Breast epithelium (tissue), 4 donors: ENCODE measurements at regions not wholly inside any gene's neighbourhood (a gene's known extent, or its start where the extent isn't known, plus 50 kb on each side); places are given as distances from the start of the nearest gene placed in this dataset.

ENCODE experiments used
- DNase-seq, 2 donors: peaks; one replicate each; pipeline ENCODE4 v3.0.0-alpha.2; 2019; ENCODE audit warnings: low spot score in 2 of 2
- H3K27ac ChIP-seq, 2 donors: fragments of 200-600 bp; sonication (generic) in 1 of 2; one replicate each; pipeline ENCODE4 v1.5.1; 2016 to 2019; ENCODE audit warnings: mild to moderate bottlenecking in 1 of 2
- H3K27me3 ChIP-seq, 2 donors: fragments of 200-600 bp; sonication (generic) in 1 of 2; one replicate each; pipeline versions ENCODE4 v1.5.1 to v1.6.0; 2017 to 2019; ENCODE audit warnings: control low read depth in 1 of 2, mild to moderate bottlenecking in 1 of 2
- H3K36me3 ChIP-seq: fragments of 200-600 bp; one replicate; pipeline ENCODE4 v1.5.1; 2019
- H3K4me1 ChIP-seq, 2 donors: fragments of 200-600 bp; sonication (generic); one replicate each; pipeline ENCODE4 v1.5.1; 2016 to 2019; ENCODE audit warnings: control low read depth in 1 of 2
- H3K4me3 ChIP-seq, 3 donors: fragments of 200-600 bp; sonication (generic); 1 replicate in 2 of 3; 2 replicates in 1 of 3; pipeline ENCODE4 v1.5.1; 2016 to 2019; ENCODE audit warnings: mild to moderate bottlenecking in 3 of 3, moderate library complexity in 2 of 3
- H3K9me3 ChIP-seq, 2 donors: fragments of 200-600 bp; sonication (generic) in 1 of 2; one replicate each; pipeline ENCODE4 v1.5.1; 2016 to 2019; ENCODE audit warnings: control low read depth in 1 of 2
- CTCF ChIP-seq, 3 donors: fragments of 450-650 bp; IDR thresholded peaks; one replicate each; pipeline ENCODE4 v1.5.1; 2016 to 2017; ENCODE audit warnings: antibody characterized with exemption in 3 of 3, mild to moderate bottlenecking in 3 of 3, moderate library complexity in 3 of 3
- POLR2A ChIP-seq: fragments of 450-650 bp; IDR thresholded peaks from one replicate; pipeline ENCODE4 v1.6.1; 2016; ENCODE audit warnings: antibody characterized with exemption, mild to moderate bottlenecking, moderate library complexity
- POLR2AphosphoS5 ChIP-seq, 3 donors: sonication (generic); formaldehyde crosslinking; IDR thresholded peaks; one replicate each; pipeline ENCODE4 v1.6.1; 2017; ENCODE audit warnings: antibody characterized with exemption in 3 of 3
- intact Hi-C: fragments of 100-400 bp; cut with DNase I; formaldehyde crosslinking; loops from one replicate; pipeline ENCODE4 v1.15.1; 2023; ENCODE audit warnings: low total_unique reads

GRCh38 chr7:69122953-69123352 lies 475.3 kb upstream of the AUTS2 start:
- Histone ChIP-seq H3K9me3 (no peaks in the 10 kb centered on the region), H3K4me3 (no peak overlapping the region), H3K4me1 (no peaks in the 10 kb centered on the region), H3K27ac (no peak overlapping the region), H3K27me3 (no peaks in the 10 kb centered on the region), H3K36me3 (no peaks in the 10 kb centered on the region)
- TF ChIP-seq POLR2AphosphoS5 (IDR thresholded peaks at IDR 0.05) (no peak), CTCF (IDR thresholded peaks at IDR 0.05) (no peak), POLR2A (no peak)
- intact Hi-C loops, result no loop called here
- DNase-seq, result no peak

GRCh38 chr7:69126896-69127479 lies 471.3 kb upstream of the AUTS2 start:
- Histone ChIP-seq H3K36me3 (no peaks in the 10 kb centered on the region), H3K27ac (no peak overlapping the region), H3K4me1 (no peaks in the 10 kb centered on the region), H3K4me3 (no peak overlapping the region), H3K27me3 (no peaks in the 10 kb centered on the region), H3K9me3 (no peaks in the 10 kb centered on the region)
- intact Hi-C loops, result no loop called here
- DNase-seq, result no peak
- TF ChIP-seq CTCF (IDR thresholded peaks at IDR 0.05) (no peak), POLR2A (no peak), POLR2AphosphoS5 (IDR thresholded peaks at IDR 0.05) (no peak)

GRCh38 chr7:69129524-69129923 lies 468.8 kb upstream of the AUTS2 start:
- DNase-seq, result no peak
- no peaks in the 10 kb centered on the region for H3K36me3 ChIP-seq
- peaks cover 0 to under 1% of the 10 kb centered on the region in 2 donors for H3K27me3 ChIP-seq
- H3K9me3 ChIP-seq, result no peaks in the 10 kb centered on the region
- intact Hi-C loops, result no loop called here
- no peak overlapping the region for H3K27ac ChIP-seq
- TF ChIP-seq POLR2AphosphoS5 (IDR thresholded peaks at IDR 0.05) (no peak), POLR2A (no peak), CTCF (IDR thresholded peaks at IDR 0.05) (no peak)
- no peak overlapping the region for H3K4me3 ChIP-seq
- no peaks in the 10 kb centered on the region for H3K4me1 ChIP-seq

- Histone ChIP-seq H3K9me3 (no peaks in the 10 kb centered on the region), H3K4me1 (no peaks in the 10 kb centered on the region), H3K36me3 (no peaks in the 10 kb centered on the region), H3K27ac (no peak overlapping the region), H3K4me3 (no peak overlapping the region), H3K27me3 (peaks cover 0 to 3% of the 10 kb centered on the region in 2 donors)
- no peak for DNase-seq
- intact Hi-C loops, result no loop called here
- TF ChIP-seq POLR2AphosphoS5 (IDR thresholded peaks at IDR 0.05) (no peak), POLR2A (no peak), CTCF (IDR thresholded peaks at IDR 0.05) (no peak)
These were observed 468.3 kb upstream of the AUTS2 start for GRCh38 chr7:69129951-69130350.

- intact Hi-C loops, result no loop called here
- H3K27ac ChIP-seq, result no peak overlapping the region
- H3K27me3 ChIP-seq, result peaks cover 0 to 3% of the 10 kb centered on the region in 2 donors
- H3K36me3 ChIP-seq, result no peaks in the 10 kb centered on the region
- DNase-seq, result no peak
- no peaks in the 10 kb centered on the region for H3K9me3 ChIP-seq
- TF ChIP-seq POLR2AphosphoS5 (IDR thresholded peaks at IDR 0.05) (no peak), CTCF (IDR thresholded peaks at IDR 0.05) (no peak), POLR2A (no peak)
- H3K4me1 ChIP-seq, result no peaks in the 10 kb centered on the region
- H3K4me3 ChIP-seq, result no peak overlapping the region
These were observed 467.9 kb upstream of the AUTS2 start for GRCh38 chr7:69130396-69130795.
